Stimulated activated CD8-positive, alpha-beta memory T cell treated with anti-CD3 and anti-CD28 coated beads, Interleukin-15, amount 100 ng/mL, for 48 hours (primary cell): ENCODE measurements at regions not wholly inside any gene's neighbourhood (a gene's known extent, or its start where the extent isn't known, plus 50 kb on each side); places are given as distances from the start of the nearest gene placed in this dataset.

Source experiments
- DNase-seq, 2 donors: peaks; one replicate each; pipeline ENCODE4 v3.0.0-alpha.2; 2020; ENCODE audit warnings: low read depth in 2 of 2

GRCh38 chr14:22513066-22513812 is 75.8 kb downstream of the DAD1 start:
- DNase-seq = no peak

GRCh38 chr14:22512106-22512814 is 76.8 kb downstream of the DAD1 start:
- DNase-seq = no peak

- no peak for DNase-seq
Measured at GRCh38 chr14:22510527-22511110, 78.4 kb downstream of the DAD1 start.

DNA sequence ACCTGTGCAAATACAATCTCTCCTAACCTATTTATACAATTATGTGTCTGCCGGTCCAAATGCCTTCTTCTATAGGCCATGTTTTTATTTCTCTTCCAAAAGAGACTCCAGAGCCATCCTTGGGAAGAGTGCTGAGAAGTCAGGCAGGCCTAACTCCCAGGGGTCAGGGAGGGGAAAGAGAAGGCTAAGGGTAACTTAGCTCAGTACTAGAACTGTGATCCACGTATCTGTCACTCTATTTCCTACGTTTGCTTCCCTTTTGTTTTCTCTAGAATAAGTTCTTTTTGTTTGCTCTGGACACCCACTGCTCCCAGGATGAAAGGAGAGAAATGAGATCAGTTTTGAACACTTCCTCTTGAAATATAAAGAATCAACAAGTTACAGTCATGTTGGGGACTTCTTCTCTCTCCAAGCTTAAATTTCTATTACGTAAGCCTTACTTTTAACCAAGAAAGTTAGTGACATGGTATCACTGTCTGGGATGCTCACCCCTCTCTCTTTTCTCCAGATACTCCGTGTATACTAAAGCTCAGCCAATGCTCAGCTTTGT is 79.2 kb downstream of the DAD1 start:
- no peak for DNase-seq

DNA sequence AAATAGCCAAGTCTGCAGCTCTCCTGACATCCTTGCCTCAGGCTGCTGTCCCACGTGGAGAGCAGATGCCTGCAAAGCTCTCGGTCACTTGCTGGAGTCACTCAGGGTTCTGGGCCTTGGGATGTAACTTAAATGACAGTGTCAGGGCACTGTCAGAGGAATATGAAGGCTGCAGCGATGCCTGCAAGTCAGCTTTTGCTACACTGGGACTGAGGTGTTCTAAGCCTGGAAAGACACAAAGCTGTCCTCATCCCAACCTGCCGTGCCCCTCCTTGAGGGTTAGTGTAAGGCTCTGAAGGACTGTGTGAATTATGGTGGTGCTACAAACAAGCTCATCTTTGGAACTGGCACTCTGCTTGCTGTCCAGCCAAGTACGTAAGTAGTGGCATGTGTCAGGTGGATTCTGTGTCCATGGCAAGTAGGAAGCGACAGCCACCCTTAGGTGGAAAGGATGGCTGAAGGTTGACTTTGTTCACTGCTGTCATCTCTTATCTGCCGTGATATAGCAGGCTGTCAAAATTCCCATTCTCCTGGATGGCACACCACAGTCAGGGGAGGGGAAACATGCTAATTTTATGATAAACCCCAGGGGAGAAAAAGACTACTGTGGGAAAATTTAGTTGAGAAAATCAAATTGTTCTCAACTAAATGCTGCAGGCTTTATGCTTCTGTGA is 79.9 kb downstream of the DAD1 start:
- DNase-seq = no peak

DNA sequence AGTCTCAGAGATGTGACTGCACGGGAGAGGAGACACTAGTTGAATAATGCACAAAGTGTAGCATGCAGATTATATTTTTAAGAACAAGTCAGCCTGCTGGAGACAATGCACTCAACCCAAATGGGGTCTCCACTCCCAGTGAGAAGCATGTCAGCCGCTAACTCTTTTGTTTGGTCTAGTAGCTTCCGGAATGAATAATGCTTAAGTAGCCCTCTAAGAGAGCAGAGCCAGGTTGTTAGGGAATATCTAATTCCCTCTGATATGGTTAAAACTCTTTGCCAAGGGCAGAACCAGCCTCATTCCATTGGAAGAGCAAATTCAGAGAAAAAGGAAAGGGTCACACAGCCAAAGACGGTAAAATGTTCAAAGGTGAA is 80.4 kb downstream of the DAD1 start:
- DNase-seq = no peak

- no peak for DNase-seq
Measured at GRCh38 chr14:22508150-22508457, 80.9 kb downstream of the DAD1 start.

- DNase-seq = no peak
Measured at GRCh38 chr14:22506778-22507351, 82.2 kb downstream of the DAD1 start.

DNA sequence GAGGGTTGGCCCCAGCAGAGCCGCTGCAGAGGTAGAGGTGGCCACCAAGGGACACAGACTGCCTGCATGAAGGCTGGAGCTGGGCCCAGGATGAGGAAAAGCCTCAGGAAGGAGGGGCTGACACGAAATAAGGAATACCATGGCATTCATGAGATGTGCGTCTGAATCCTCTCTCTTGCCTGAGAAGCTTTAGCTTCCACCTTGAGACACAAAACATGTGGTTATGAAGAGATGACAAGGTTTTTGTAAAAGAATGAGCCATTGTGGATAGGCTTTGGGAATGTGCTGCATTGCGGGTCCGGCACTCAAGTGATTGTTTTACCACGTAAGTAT is 82.7 kb downstream of the DAD1 start:
- DNase-seq = no peak

- no peak for DNase-seq
Measured at GRCh38 chr14:22505697-22506377, 83.2 kb downstream of the DAD1 start.

DNA sequence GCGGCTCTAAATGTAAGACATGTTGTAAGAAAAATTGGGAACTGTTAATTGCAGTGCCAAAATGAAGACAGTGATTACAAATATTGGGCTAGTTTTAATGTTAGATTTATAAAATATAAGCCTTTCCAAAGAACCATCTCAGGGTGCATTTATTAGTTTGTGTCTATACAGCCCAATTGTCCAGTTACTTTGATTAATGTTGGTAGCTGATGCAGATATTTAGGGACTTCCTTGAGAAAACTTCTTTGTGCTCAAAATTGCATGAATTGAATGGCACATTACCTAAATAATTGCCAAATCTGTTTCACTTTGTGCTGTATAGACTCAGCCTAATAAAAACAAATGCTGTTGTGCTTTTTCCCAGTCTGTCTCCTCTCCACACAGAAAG is 83.7 kb downstream of the DAD1 start:
- DNase-seq = no peak

DNA sequence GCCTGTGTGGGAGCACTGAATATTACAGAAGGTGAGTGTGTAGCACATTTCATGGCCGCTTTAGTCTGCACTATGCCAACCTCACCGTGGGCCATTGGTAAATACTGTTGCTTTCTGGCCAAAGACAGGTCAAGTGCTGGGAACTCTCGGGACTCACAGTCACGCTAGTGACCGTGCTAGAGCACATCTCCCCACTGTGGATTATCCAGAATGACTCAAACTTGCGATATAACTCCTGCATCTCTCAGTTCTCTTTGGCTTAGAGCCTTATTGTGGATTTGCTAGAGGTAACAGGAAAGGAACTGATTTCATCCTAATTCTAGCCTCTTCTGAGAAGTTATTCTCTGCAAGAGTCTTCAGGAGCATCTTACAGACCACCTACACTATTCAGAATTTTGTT is 86.5 kb downstream of the DAD1 start:
- DNase-seq = no peak

GRCh38 chr14:22502007-22502406 is 87.0 kb downstream of the DAD1 start:
- DNase-seq = no peak

- DNase-seq = no peak
Measured at GRCh38 chr14:22500954-22501726, 87.9 kb downstream of the DAD1 start.

DNA sequence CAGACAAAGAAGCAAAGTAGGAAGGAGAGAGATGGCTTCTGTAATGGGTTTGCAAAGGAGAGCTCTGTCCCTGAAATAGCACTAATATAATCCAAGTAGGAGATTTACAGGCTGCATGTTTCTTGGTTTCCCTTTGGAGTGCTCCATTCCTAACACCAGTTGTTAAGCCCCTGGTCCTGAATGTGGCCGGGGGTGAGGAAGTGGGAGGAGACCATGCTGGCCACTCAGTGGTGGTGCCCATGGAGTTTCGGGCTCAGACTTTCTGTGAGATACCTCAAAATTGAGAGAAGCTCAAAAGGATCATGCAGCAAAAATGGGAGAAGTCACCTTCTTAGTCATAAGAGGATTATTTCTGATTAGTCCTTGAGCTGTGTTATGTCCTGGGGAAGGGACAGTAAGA is 88.5 kb downstream of the DAD1 start:
- DNase-seq = no peak

DNA sequence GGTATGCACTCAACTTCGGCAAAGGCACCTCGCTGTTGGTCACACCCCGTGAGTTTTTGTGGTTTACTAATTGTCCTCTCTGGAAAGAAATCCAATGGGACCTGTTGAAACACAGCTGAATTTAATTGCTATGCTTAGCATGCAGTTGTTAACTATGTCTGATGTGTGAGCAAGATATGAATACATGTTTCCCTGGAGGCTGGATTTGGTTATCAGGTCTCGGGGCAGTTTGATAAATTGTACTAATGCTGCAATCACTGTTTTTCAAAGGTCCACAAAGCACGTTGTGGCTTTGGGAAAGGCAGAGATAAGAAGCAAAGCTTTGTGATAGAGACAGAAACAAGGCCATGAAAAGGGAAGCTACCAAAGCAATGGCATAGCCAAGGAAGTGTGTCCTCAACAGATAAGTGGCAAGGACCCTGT is 91.3 kb downstream of the DAD1 start:
- no peak for DNase-seq

DNA sequence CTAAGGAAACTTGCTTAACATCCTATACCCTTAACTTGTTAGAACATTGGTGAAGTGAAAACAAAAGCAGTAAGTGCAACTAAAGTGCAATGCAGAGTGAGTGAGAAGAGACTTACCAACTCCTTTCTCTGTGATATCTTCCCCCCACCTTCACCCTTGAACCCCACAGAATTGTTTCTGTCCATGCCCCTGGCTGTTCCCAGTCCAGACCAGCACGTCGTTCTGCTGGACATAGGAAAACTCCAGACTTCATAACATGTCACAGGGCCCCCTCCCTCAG is 91.9 kb downstream of the DAD1 start:
- no peak for DNase-seq

GRCh38 chr14:22494486-22495135 is 94.4 kb downstream of the DAD1 start:
- DNase-seq = no peak

DNA sequence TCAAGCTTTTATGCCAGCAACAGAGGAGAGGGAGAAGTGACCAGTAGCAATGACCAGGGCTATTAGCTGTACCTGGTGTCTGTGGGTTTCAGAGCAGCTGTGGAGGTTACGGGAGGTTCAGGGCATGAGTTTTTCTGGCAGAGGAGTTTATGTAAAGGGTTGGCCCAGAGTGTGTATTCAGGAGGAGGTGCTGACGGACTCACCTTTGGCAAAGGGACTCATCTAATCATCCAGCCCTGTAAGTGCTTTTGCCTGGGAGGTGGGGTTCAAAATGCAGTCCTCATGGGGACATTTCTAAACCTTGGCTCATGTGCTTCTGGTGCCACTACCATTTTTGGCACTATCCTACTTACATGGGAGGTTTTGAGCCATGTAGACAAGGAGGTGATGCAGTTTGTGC is 95.3 kb downstream of the DAD1 start:
- no peak for DNase-seq

GRCh38 chr14:22492622-22493542 is 96.1 kb downstream of the DAD1 start:
- DNase-seq = no peak
